ENCODE measurements at regions not wholly inside any gene's neighbourhood (a gene's known extent, or its start where the extent isn't known, plus 50 kb on each side); places are given as distances from the start of the nearest gene placed in this dataset.

- intact Hi-C loops (cut with micrococcal nuclease): no loop called here
- ChIA-PET POLR2A (no interaction called here), CTCF (no interaction called here)
- Mint-ChIP-seq H3K9me3 (no peaks in the 10 kb centered on the region), H3K27ac (no peak overlapping the region), H3K36me3 (ENCODE audit: low read depth) (no peaks in the 10 kb centered on the region), H3K27me3 (no peaks in the 10 kb centered on the region), H3K4me1 (ENCODE audit: low read depth) (no peaks in the 10 kb centered on the region), H3K4me3 (no peak overlapping the region)
- TF ChIP-seq CTCF (IDR thresholded peaks at IDR 0.05): no peak
- DNase-seq (no peak), ATAC-seq (no peak)
Measured at GRCh38 chrX:39017716-39018115, 216.5 kb downstream of the MID1IP1 start.

GRCh38 chrX:39018541-39018940, 217.3 kb downstream of the MID1IP1 start:
- no peaks in the 10 kb centered on the region for H3K4me1 Mint-ChIP-seq (ENCODE audit: low read depth)
- no peak overlapping the region for H3K27ac Mint-ChIP-seq

GRCh38 chrX:39019056-39019455, 217.8 kb downstream of the MID1IP1 start:
- ChIA-PET POLR2A (no interaction called here), CTCF (no interaction called here)
- Mint-ChIP-seq H3K9me3 (no peaks in the 10 kb centered on the region), H3K36me3 (ENCODE audit: low read depth) (no peaks in the 10 kb centered on the region), H3K27ac (no peak overlapping the region), H3K4me1 (ENCODE audit: low read depth) (no peaks in the 10 kb centered on the region), H3K27me3 (no peaks in the 10 kb centered on the region), H3K4me3 (no peak overlapping the region)
- intact Hi-C loops (cut with micrococcal nuclease): no loop called here
- no peak for TF ChIP-seq CTCF (IDR thresholded peaks at IDR 0.05)
- DNase-seq (no peak), ATAC-seq (no peak)

More at GRCh38 chrX:39018541-39018940, 217.3 kb downstream of the MID1IP1 start:
- intact Hi-C loops (cut with micrococcal nuclease): no loop called here
- Mint-ChIP-seq H3K9me3 (no peaks in the 10 kb centered on the region), H3K27me3 (no peaks in the 10 kb centered on the region), H3K36me3 (ENCODE audit: low read depth) (no peaks in the 10 kb centered on the region), H3K4me3 (no peak overlapping the region)
- TF ChIP-seq CTCF (IDR thresholded peaks at IDR 0.05): no peak
- POLR2A ChIA-PET: no interaction called here
- no peak for DNase-seq
- ATAC-seq: no peak
- CTCF ChIA-PET: no interaction called here

GRCh38 chrX:39020051-39020669, 218.9 kb downstream of the MID1IP1 start:
- intact Hi-C loops (cut with micrococcal nuclease): no loop called here

GRCh38 chrX:39022106-39022505, 220.8 kb downstream of the MID1IP1 start:
- intact Hi-C loops (cut with micrococcal nuclease): no loop called here
- Mint-ChIP-seq H3K9me3 (no peaks in the 10 kb centered on the region), H3K36me3 (ENCODE audit: low read depth) (no peaks in the 10 kb centered on the region), H3K27me3 (no peaks in the 10 kb centered on the region), H3K4me1 (ENCODE audit: low read depth) (no peaks in the 10 kb centered on the region), H3K27ac (no peak overlapping the region), H3K4me3 (no peak overlapping the region)
- no peak for TF ChIP-seq CTCF (IDR thresholded peaks at IDR 0.05)
- ATAC-seq (no peak), DNase-seq (no peak)
- CTCF ChIA-PET: no interaction called here
- POLR2A ChIA-PET: no interaction called here

More at GRCh38 chrX:39020051-39020669, 218.9 kb downstream of the MID1IP1 start:
- CTCF ChIA-PET: no interaction called here
- DNase-seq (no peak), ATAC-seq (no peak)
- no peaks in the 10 kb centered on the region for H3K36me3 Mint-ChIP-seq (ENCODE audit: low read depth)
- no peak overlapping the region for H3K4me3 Mint-ChIP-seq
- H3K4me1 Mint-ChIP-seq (ENCODE audit: low read depth): no peaks in the 10 kb centered on the region
- H3K27me3 Mint-ChIP-seq: no peaks in the 10 kb centered on the region
- H3K27ac Mint-ChIP-seq: no peak overlapping the region
- POLR2A ChIA-PET: no interaction called here
- no peaks in the 10 kb centered on the region for H3K9me3 Mint-ChIP-seq
- no peak for TF ChIP-seq CTCF (IDR thresholded peaks at IDR 0.05)
